SU-DHL-6 (cell line): ENCODE measurements at regions not wholly inside any gene's neighbourhood (a gene's known extent, or its start where the extent isn't known, plus 50 kb on each side); places are given as distances from the start of the nearest gene placed in this dataset.

Experiments
- H2AFZ ChIP-seq: fragments of 200-600 bp; sonication (generic); 2 replicates; pipeline ENCODE4 v1.6.1; 2014; ENCODE audit warnings: low read depth, mild to moderate bottlenecking, moderate library complexity, mixed read lengths, antibody characterized with exemption, low read length; ENCODE audit not compliant: severe bottlenecking
- H3F3A ChIP-seq: fragments of 200-600 bp; shearing (Covaris generic); 2 replicates; pipeline ENCODE4 v1.6.0; 2016; ENCODE audit warnings: antibody characterized with exemption, mild to moderate bottlenecking; ENCODE audit not compliant: insufficient read depth
- H3K27ac ChIP-seq: fragments of 200-600 bp; sonication (generic); 2 replicates; pipeline ENCODE4 v1.5.1; 2016; ENCODE audit warnings: low read depth, mild to moderate bottlenecking, low read length, moderate library complexity, mixed read lengths
- H3K27me3 ChIP-seq: fragments of 200-600 bp; sonication (generic), shearing (Covaris generic); 2 replicates; pipeline ENCODE4 v1.6.0; 2014; ENCODE audit warnings: mild to moderate bottlenecking, low read length
- H3K36me3 ChIP-seq: fragments of 200-600 bp; sonication (generic); 2 replicates; pipeline ENCODE4 v1.6.1; 2014; ENCODE audit warnings: mild to moderate bottlenecking, low read length, mixed read lengths
- H3K4me2 ChIP-seq: fragments of 300-600, 200-600 bp; shearing (Covaris generic), sonication (generic); 2 replicates; pipeline ENCODE4 v1.6.0; 2014; ENCODE audit warnings: low read length, low read depth, mild to moderate bottlenecking; ENCODE audit not compliant: poor library complexity, severe bottlenecking
- H3K4me3 ChIP-seq: fragments of 200-600 bp; sonication (generic); 2 replicates; pipeline ENCODE4 v1.5.1; 2014; ENCODE audit warnings: antibody characterized with exemption, low read length, mild to moderate bottlenecking, mixed read lengths; ENCODE audit not compliant: insufficient read depth, poor library complexity, severe bottlenecking
- H3K79me2 ChIP-seq: fragments of 200-600 bp; sonication (generic); 2 replicates; pipeline ENCODE4 v1.6.1; 2014; ENCODE audit warnings: mild to moderate bottlenecking, low read length, moderate library complexity; ENCODE audit not compliant: insufficient read depth
- H3K9ac ChIP-seq: fragments of 200-600 bp; sonication (generic); 2 replicates; pipeline ENCODE4 v1.7.0; 2014; ENCODE audit warnings: mild to moderate bottlenecking, low read length
- H3K9me2 ChIP-seq: fragments of 200-600 bp; sonication (generic); replicated peaks from 2 replicates; pipeline ENCODE4 v1.6.1; 2014; ENCODE audit warnings: low read length; ENCODE audit not compliant: insufficient read depth
- H3K9me3 ChIP-seq: fragments of 200-600 bp; sonication (generic); 2 replicates; pipeline ENCODE4 v1.6.1; 2014; ENCODE audit warnings: low read length, mixed read lengths; ENCODE audit not compliant: insufficient read depth
- H4K20me1 ChIP-seq: fragments of 200-600 bp; sonication (generic); 2 replicates; pipeline ENCODE4 v1.6.1; 2014; ENCODE audit warnings: low read depth, mild to moderate bottlenecking, antibody characterized with exemption, low read length, moderate library complexity, mixed read lengths
- CTCF ChIP-seq: fragments of 200-600 bp; sonication (generic); IDR thresholded peaks from one replicate; pipeline ENCODE4 v1.5.1; 2017; ENCODE audit warnings: antibody characterized with exemption, mild to moderate bottlenecking, low read length, moderate library complexity; ENCODE audit not compliant: insufficient read depth, poor library complexity, severe bottlenecking
- EZH2phosphoT487 ChIP-seq: fragments of 200-600 bp; sonication (generic), shearing (Covaris generic); conservative IDR thresholded peaks from 2 replicates; pipeline ENCODE4 v1.6.1; 2018; ENCODE audit warnings: mild to moderate bottlenecking, antibody characterized with exemption, low read length, moderate library complexity, mixed read lengths

- Histone ChIP-seq H3K4me3 (no peak overlapping the region), H3K9me3 (peaks cover 24% of the 10 kb centered on the region; the same call in 1 of the 2 replicates), H4K20me1 (no peaks in the 10 kb centered on the region), H3K27ac (no peak overlapping the region), H3K36me3 (no peaks in the 10 kb centered on the region), H3K27me3 (no peaks in the 10 kb centered on the region), H3F3A (no peaks in the 10 kb centered on the region), H3K9ac (no peak overlapping the region), H2AFZ (no peak overlapping the region), H3K9me2 (no peaks in the 10 kb centered on the region; the same call in 1 of the 2 replicates), H3K79me2 (no peaks in the 10 kb centered on the region), H3K4me2 (no peak overlapping the region)
- TF ChIP-seq EZH2phosphoT487 = no peak
- no peak for TF ChIP-seq CTCF
Observed at GRCh38 chr9:29129763-29130162, 1556.5 kb upstream of the C9orf72 start.

- Histone ChIP-seq H3K79me2 (no peaks in the 10 kb centered on the region), H4K20me1 (no peaks in the 10 kb centered on the region), H3K9me2 (no peaks in the 10 kb centered on the region), H3F3A (no peaks in the 10 kb centered on the region), H3K4me2 (no peak overlapping the region), H3K9me3 (no peaks in the 10 kb centered on the region), H3K27ac (no peak overlapping the region), H3K36me3 (no peaks in the 10 kb centered on the region), H3K4me3 (no peak overlapping the region), H3K9ac (no peak overlapping the region), H3K27me3 (no peaks in the 10 kb centered on the region), H2AFZ (no peak overlapping the region)
- TF ChIP-seq CTCF = no peak
- no peak for TF ChIP-seq EZH2phosphoT487
Observed at GRCh38 chr9:29144476-29144875, 1571.2 kb upstream of the C9orf72 start.

- TF ChIP-seq CTCF (no peak), EZH2phosphoT487 (no peak)
- Histone ChIP-seq H3F3A (no peaks in the 10 kb centered on the region), H3K4me2 (no peak overlapping the region)
Observed at GRCh38 chr9:29150606-29151005, 1577.3 kb upstream of the C9orf72 start.

More at GRCh38 chr9:29150606-29151005, 1577.3 kb upstream of the C9orf72 start:
- no peak overlapping the region for H3K27ac ChIP-seq
- no peaks in the 10 kb centered on the region for H3K27me3 ChIP-seq
- H3K36me3 ChIP-seq = no peaks in the 10 kb centered on the region
- no peaks in the 10 kb centered on the region for H3K79me2 ChIP-seq
- no peaks in the 10 kb centered on the region; the same call in 1 of the 2 replicates for H3K9me2 ChIP-seq
- H3K9ac ChIP-seq = no peak overlapping the region
- H3K4me3 ChIP-seq = no peak overlapping the region
- no peak overlapping the region for H2AFZ ChIP-seq
- no peaks in the 10 kb centered on the region for H3K9me3 ChIP-seq
- H4K20me1 ChIP-seq = no peaks in the 10 kb centered on the region
